Mucosa of stomach (tissue), 1 donor: ENCODE measurements at regions not wholly inside any gene's neighbourhood (a gene's known extent, or its start where the extent isn't known, plus 50 kb on each side); places are given as distances from the start of the nearest gene placed in this dataset.
A peak's percentile ranks its signal among the peaks of the same experiment; 100 is the strongest.

ENCODE experiments used
- H3K27me3 ChIP-seq: one replicate; pipeline ENCODE4 v1.7.0; 2013; ENCODE audit warnings: mild to moderate bottlenecking, low read length; ENCODE audit not compliant: control insufficient read depth, insufficient read depth
- H3K36me3 ChIP-seq: one replicate; pipeline ENCODE4 v1.7.0; 2013; ENCODE audit warnings: low read length; ENCODE audit not compliant: control insufficient read depth, insufficient read depth
- H3K4me1 ChIP-seq: one replicate; pipeline ENCODE4 v1.7.0; 2013; ENCODE audit warnings: mild to moderate bottlenecking, low read length; ENCODE audit not compliant: control insufficient read depth, insufficient read depth
- H3K4me3 ChIP-seq: one replicate; pipeline ENCODE4 v1.7.0; 2013; ENCODE audit warnings: low read length
- H3K9ac ChIP-seq: one replicate; pipeline ENCODE4 v1.7.0; 2013; ENCODE audit warnings: mild to moderate bottlenecking, low read length, moderate library complexity
- H3K9me3 ChIP-seq: one replicate; pipeline ENCODE4 v1.7.0; 2013; ENCODE audit warnings: mild to moderate bottlenecking, low read length, moderate library complexity; ENCODE audit not compliant: control insufficient read depth
- donor health status: Pancreatic carcinoma.

DNA sequence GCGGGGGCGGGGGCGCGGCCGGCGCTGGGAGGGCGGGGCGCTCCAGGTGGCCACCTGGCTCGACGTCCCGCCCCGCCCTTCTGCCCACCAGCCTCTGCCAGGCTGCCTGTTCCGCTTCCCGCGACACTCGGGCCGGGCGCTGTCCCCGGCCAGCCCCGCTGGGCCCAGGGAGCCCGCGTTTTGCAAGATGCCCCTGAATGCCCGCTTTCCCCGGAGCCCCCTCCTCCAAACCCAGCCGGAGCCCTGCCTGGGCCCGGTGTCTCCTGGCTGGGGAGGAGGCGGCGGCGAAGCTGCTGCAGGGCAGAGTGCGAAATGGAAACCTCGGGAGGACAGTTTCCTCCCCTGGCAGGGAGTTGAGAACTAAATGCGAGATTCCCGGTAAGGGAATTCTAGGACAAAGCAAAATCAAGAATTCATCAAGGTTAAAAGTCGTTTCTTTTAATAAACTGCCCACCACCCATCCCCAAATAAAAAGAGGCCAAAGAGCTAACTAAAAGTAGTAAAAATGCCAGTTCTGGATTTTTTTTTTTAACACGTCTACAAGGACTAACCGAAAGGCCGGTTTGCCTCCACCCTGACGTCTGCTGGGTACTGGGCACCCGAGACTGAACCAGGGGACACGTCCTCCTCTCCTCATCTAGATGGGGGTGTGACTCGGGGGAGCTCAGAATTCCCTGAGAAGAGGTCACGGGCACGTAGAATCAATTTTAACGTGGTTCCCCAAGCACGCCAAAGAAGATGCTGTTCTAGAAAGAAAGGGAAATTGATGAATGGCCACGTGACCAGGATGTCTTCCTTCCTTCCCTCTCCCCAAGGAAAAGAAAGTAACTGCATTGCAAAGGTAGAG, 200.4 kb upstream of the NFE2L3 start:
- no peaks in the 10 kb centered on the region for H3K27me3 ChIP-seq
- no peaks in the 10 kb centered on the region for H3K9me3 ChIP-seq
- no peaks in the 10 kb centered on the region for H3K36me3 ChIP-seq
- peaks cover 5% of the 10 kb centered on the region for H3K4me1 ChIP-seq
- peak overlapping the region; percentile 48 for H3K9ac ChIP-seq
- H3K4me3 ChIP-seq = peak overlapping the region; percentile 57

DNA sequence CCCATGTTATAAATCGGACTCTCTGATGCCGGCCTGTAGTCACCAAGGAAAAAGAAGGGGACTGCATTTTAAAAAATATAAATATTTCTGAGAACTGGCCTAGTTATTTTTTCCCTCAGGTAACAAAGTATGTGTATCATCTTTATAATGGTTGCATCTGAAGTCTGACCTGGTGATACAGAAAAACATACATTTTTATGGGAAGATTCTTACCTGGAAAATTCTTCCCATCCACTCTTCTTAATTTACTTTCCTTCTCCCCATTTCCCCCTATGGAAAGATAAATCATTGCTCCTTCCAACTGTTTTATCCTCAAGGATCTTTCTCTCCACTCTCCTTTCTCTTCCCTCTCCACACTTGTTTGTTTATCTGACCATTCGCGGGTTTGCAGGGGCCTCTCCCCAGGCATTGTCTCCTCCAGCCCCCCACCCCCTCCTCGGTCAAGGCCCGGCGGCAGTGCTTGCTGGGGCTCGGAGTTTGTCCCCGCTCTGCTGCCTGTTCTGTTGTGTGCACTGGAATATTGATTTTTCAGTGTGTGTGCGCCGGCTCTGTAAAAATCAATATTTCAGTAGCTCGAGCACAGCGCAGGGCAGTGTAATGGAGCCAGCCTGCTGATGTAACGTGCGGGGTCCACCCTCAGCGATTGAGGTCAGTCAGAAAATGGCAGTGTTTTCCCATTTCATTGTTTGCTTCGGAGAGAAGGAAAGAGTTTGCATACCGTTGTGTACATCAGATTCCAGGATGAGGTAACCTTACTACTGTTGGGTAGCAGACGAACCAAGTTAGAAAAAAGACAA, 199.5 kb upstream of the NFE2L3 start:
- Histone ChIP-seq H3K9ac (peak overlapping the region; percentile 50), H3K27me3 (no peaks in the 10 kb centered on the region), H3K4me3 (peak overlapping the region; percentile 57), H3K9me3 (no peaks in the 10 kb centered on the region), H3K36me3 (no peaks in the 10 kb centered on the region), H3K4me1 (peaks cover 5% of the 10 kb centered on the region)

DNA sequence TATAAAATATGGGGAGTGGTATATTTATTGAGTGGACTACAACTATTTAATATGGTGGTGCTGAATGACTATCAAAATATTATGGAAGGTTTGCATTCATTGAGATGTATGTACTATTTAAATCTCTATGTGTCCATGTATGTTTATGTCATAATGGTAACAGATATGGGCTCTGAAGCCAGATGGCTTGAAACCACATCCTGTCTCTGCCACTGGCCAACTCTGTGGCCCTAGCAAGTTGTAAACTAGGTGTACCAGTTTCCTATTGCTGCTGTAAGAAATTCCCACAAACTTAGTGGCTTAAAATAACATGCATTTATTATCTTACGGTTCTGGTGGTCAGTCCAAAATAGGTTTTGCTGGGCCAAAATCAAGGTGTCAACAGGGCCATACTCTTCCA, 198.1 kb upstream of the NFE2L3 start:
- Histone ChIP-seq H3K4me1 (peaks cover 5% of the 10 kb centered on the region), H3K36me3 (no peaks in the 10 kb centered on the region), H3K4me3 (no peak overlapping the region), H3K9me3 (no peaks in the 10 kb centered on the region), H3K9ac (no peak overlapping the region), H3K27me3 (no peaks in the 10 kb centered on the region)

DNA sequence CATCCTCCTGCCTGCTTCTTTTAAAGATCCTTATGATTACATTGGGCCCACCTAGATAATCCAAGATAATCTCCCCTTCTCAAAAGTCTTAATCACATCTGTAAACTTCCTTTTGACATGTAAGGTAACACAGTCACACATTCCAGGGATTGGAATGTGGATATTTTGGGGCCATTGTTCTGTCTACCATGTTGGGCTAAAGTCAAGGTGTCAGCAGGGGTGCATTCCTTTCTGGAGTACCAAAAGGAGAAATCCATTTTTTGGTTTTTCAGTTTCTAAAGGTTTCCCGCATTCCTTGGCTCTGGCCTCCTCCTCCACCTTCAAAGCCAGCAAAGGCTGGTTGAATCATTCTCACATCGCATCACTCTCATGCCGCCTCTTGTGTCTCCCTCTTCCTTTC, 197.6 kb upstream of the NFE2L3 start:
- Histone ChIP-seq H3K36me3 (no peaks in the 10 kb centered on the region), H3K4me3 (no peak overlapping the region), H3K9ac (no peak overlapping the region), H3K27me3 (no peaks in the 10 kb centered on the region), H3K9me3 (no peaks in the 10 kb centered on the region), H3K4me1 (peaks cover 5% of the 10 kb centered on the region)

DNA sequence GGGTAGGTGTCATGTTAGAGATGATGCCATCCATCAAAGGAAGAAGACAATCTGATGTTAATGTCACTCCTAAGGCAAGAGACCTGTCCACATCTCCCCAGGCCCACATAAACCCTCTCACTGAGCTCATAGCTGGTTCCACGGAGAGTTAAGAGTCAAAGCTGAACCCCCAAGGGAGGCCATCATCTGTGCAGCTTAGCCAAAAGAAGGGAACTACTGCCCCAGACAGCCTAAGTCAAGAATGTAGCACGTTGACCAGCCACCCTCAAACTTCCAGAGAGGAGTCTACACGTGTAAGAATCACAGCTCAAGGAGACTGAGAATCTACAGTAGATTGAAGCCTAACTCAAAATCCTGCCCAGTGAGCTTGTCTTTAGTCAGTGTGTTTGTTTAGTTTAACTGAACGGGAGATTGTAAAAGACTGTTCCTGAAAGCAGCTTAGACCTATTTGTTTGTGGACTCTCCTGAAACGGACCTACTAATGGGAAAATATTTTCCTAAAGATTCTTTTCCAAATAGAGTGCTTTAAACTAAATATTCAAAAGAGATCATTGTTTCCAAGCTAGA, 192.7 kb upstream of the NFE2L3 start:
- Histone ChIP-seq H3K9me3 (no peaks in the 10 kb centered on the region), H3K4me3 (no peak overlapping the region), H3K36me3 (no peaks in the 10 kb centered on the region), H3K4me1 (no peaks in the 10 kb centered on the region), H3K27me3 (no peaks in the 10 kb centered on the region), H3K9ac (no peak overlapping the region)

DNA sequence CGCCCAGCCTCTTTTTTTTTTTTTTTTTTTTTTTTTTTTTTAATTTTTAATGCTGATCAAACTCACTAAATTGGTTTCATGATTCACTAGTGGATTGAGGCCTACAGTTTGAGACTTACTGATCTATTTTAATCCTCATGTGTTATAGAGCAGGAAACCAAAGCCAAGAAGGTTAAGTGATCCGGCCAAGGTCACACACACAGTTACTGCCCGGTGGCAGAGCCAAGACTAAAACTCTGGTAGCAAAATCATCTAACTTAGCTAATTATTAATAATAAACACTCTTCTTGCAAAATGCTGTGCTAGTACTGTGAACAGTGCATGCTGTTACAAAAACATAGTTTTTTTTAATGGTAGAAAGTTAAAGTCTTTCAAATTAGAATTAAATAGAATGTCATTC, 188.3 kb upstream of the NFE2L3 start:
- H3K27me3 ChIP-seq = no peaks in the 10 kb centered on the region
- no peaks in the 10 kb centered on the region for H3K4me1 ChIP-seq

DNA sequence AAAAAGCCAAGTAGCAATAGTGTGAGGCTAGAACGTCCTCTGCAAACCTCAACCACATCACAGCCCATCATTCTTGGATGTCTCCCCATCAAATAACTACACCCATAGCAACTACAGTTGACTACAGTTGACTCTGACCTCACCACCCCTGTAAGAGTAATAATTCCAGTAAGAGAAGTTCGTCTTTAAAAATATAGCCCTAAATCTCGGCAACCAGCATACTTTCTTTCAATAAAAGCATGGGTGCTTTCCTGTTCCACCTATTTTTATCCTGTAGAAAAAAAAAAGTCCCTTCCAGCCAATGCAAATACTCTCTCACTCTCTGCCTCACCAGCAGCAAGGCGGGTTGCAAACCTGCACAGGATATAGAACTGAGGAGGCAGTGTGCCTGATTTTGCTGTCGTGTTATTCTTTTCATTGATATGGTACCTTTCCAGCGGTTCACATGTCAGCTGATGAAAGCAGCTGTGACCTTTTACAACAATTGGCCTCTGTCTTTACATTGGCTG, 187.5 kb upstream of the NFE2L3 start:
- Histone ChIP-seq H3K27me3 (no peaks in the 10 kb centered on the region), H3K9me3 (no peaks in the 10 kb centered on the region), H3K36me3 (no peaks in the 10 kb centered on the region), H3K9ac (no peak overlapping the region), H3K4me3 (no peak overlapping the region), H3K4me1 (no peaks in the 10 kb centered on the region)

More for the DNA sequence above, 188.3 kb upstream of the NFE2L3 start:
- no peaks in the 10 kb centered on the region for H3K9me3 ChIP-seq
- H3K4me3 ChIP-seq = no peak overlapping the region
- H3K9ac ChIP-seq = no peak overlapping the region
- no peaks in the 10 kb centered on the region for H3K36me3 ChIP-seq

DNA sequence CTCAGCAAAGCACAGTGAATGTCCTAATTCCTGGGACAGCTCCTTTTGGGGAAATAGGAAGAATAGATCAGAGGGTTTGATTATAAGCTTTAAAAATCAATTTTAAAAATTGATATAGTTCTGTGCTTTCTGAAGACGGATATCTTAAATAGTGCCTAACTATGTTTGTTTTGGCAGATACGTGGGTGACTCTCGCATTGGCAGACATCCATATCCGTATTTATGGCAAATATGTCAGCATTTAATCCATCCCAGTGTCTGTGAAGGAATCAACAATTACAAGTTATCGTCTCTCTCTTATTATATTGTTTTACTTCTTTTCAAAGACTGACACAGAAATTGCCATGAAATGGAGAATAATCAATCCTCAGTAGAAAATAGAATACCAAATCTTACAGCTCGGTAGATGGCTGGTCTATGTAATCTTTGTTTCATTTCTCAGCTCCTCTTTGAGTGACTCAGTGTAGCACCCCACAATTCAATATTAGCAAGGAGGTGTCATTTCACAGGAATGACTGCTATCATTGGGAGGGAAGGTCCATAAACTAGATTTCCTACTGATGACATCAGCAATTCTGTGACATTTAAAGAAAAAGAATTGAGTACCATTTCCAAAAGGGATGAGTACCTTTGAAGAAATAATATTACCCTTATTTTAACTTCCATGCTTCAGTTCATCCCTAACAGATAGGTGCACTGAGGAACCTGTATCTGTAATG, 186.4 kb upstream of the NFE2L3 start:
- Histone ChIP-seq H3K9ac (no peak overlapping the region), H3K9me3 (no peaks in the 10 kb centered on the region), H3K36me3 (no peaks in the 10 kb centered on the region), H3K27me3 (no peaks in the 10 kb centered on the region), H3K4me3 (no peak overlapping the region), H3K4me1 (peaks cover 3% of the 10 kb centered on the region)

DNA sequence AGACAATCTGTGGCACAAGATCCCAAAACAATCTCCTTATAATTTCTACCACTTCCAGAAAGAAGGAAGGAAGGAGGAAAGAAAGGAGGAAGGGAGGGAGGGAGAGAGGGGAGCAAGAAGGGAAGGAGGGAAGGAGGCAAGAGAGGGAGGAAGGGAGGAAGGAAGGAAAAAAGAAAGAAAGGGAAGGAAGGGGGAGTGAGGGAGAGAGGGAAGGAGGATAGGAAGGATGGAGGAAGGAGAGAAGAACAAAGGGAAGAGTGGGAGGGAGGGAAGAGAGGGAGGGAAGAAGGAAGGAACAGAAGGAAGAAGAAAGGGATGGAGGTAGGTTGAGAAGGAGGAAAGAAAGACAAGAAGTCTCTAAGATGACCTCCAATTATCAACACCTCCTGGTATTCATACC, 185.5 kb upstream of the NFE2L3 start:
- H3K4me1 ChIP-seq = peaks cover 4% of the 10 kb centered on the region
- no peak overlapping the region for H3K4me3 ChIP-seq
- H3K9ac ChIP-seq = no peak overlapping the region
- no peaks in the 10 kb centered on the region for H3K27me3 ChIP-seq
- H3K9me3 ChIP-seq = no peaks in the 10 kb centered on the region
- no peaks in the 10 kb centered on the region for H3K36me3 ChIP-seq

DNA sequence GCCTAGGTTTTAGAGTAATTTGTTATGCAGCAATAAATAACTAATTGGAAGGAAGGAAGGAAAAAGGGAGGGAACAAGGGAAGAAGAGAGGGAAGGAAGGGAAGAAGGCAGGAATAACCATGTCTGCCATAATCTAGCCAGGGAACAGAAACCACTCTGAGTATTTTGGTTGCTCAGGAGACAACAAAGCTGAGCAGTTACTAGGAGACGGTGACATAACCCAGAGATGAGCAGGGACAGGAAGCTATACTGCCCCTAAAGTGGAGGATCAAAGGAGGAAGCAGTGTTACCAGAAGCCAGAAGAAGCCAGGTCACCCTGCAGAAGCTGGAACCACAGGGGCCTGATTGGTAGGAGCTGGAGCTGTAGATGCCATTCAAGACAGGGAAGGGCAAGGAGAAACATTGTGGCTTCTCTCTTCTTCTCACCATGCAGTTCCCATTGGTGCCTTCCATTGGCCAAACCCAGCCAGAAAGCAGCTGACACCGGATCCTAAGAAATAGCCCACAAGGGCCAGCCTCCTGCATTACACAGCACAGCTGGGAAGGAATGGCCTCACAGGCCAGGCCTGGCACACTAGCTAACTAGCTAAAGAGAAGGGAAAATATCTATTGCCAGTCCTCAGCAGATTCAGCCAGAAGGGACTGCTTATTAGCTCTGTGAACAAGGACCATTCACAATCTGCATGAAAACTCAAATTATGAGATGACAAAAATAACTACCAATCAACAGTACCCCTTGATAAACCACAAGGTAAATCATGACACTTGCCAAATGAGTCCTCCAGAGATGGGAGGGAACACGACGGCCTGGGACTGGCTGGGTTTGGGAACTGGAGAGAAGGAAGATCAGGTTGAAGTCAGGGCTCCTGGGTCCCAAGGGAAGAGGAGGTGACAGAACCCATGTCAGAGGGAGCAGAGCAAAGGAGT, 184.5 kb upstream of the NFE2L3 start:
- no peaks in the 10 kb centered on the region for H3K9me3 ChIP-seq
- H3K9ac ChIP-seq = no peak overlapping the region
- H3K4me1 ChIP-seq = peaks cover 4% of the 10 kb centered on the region
- no peaks in the 10 kb centered on the region for H3K36me3 ChIP-seq
- H3K4me3 ChIP-seq = no peak overlapping the region
- no peaks in the 10 kb centered on the region for H3K27me3 ChIP-seq
